Esophagus muscularis mucosa (tissue), 4 donors: ENCODE measurements at regions not wholly inside any gene's neighbourhood (a gene's known extent, or its start where the extent isn't known, plus 50 kb on each side); places are given as distances from the start of the nearest gene placed in this dataset.

Experiments used
- DNase-seq: peaks from one replicate; pipeline ENCODE4 v3.0.0-alpha.2; 2017; ENCODE audit errors: extremely low spot score
- H3K27ac ChIP-seq, 4 donors: fragments of 200-600 bp; sonication (generic); replicated peaks in 1 of 4; 1 replicate in 3 of 4; 2 replicates in 1 of 4; pipeline ENCODE4 v1.5.1; 2016 to 2019; ENCODE audit warnings: mild to moderate bottlenecking in 1 of 4
- H3K27me3 ChIP-seq, 4 donors: fragments of 200-600 bp; sonication (generic); one replicate each; pipeline versions ENCODE4 v1.5.1 to v1.6.0; 2016 to 2019
- H3K36me3 ChIP-seq, 4 donors: fragments of 200-600 bp; sonication (generic); one replicate each; pipeline ENCODE4 v1.5.1; 2016 to 2019
- H3K4me1 ChIP-seq, 4 donors: fragments of 200-600 bp; sonication (generic); one replicate each; pipeline ENCODE4 v1.5.1; 2016 to 2019
- H3K4me3 ChIP-seq, 4 donors: fragments of 200-600 bp; sonication (generic); 1 replicate in 2 of 4; 2 replicates in 2 of 4; pipeline ENCODE4 v1.5.1; 2016 to 2019; ENCODE audit warnings: mild to moderate bottlenecking in 4 of 4, moderate library complexity in 1 of 4
- H3K9me3 ChIP-seq, 4 donors: fragments of 200-600 bp; sonication (generic); 1 replicate in 3 of 4; 2 replicates in 1 of 4; pipeline ENCODE4 v1.5.1; 2016 to 2019
- CTCF ChIP-seq, 3 experiments: fragments of 200-600 bp in 2 of 3; fragments of 450-650 bp in 1 of 3; sonication (generic) in 2 of 3; IDR thresholded peaks; one replicate each; pipeline ENCODE4 v1.5.1; 2017 to 2019; ENCODE audit warnings: antibody characterized with exemption in 3 of 3, mild to moderate bottlenecking in 2 of 3, moderate library complexity in 1 of 3
- EP300 ChIP-seq: sonication (generic); formaldehyde crosslinking; IDR thresholded peaks from one replicate; pipeline ENCODE4 v1.6.1; 2017; ENCODE audit warnings: antibody characterized with exemption
- POLR2A ChIP-seq: fragments of 450-650 bp; IDR thresholded peaks from one replicate; pipeline ENCODE4 v1.6.1; 2017; ENCODE audit warnings: antibody characterized with exemption, moderate library complexity, mild to moderate bottlenecking, low read depth
- POLR2AphosphoS5 ChIP-seq, 2 donors: sonication (generic); formaldehyde crosslinking; IDR thresholded peaks; one replicate each; pipeline ENCODE4 v1.6.1; 2017; ENCODE audit warnings: antibody characterized with exemption in 2 of 2
- WGBS: methylation state at CpG from one replicate; pipeline ENCODE4 v1.1.5; 2018; 5-methylcytosine and 5-hydroxymethylcytosine counted together
- intact Hi-C: fragments of 100-400 bp; cut with DNase I; formaldehyde crosslinking; loops from one replicate; pipeline ENCODE4 v1.15.1; 2023

GRCh38 chr2:173513107-173513727, 158.5 kb downstream of the CDCA7 start:
- DNase-seq, result peak; percentile 82
- TF ChIP-seq POLR2A (no peak), CTCF (IDR thresholded peaks at IDR 0.05) (no peak), POLR2AphosphoS5 (IDR thresholded peaks at IDR 0.05) (no peak), EP300 (no peak)
- peaks cover 0 to 5% (median 4%) of the 10 kb centered on the region in 4 donors for H3K9me3 ChIP-seq
- H3K4me3 ChIP-seq, result no peak overlapping the region
- no peaks in the 10 kb centered on the region for H3K4me1 ChIP-seq
- 81% methylated on average over 8 of the region's 8 CpGs for WGBS
- no peaks in the 10 kb centered on the region for H3K36me3 ChIP-seq
- intact Hi-C loops, result no loop called here
- H3K27ac ChIP-seq, result no peak overlapping the region
- H3K27me3 ChIP-seq, result no peaks in the 10 kb centered on the region

GRCh38 chr2:173520918-173521317, 166.2 kb downstream of the CDCA7 start:
- Histone ChIP-seq H3K4me3 (no peak overlapping the region), H3K4me1 (no peaks in the 10 kb centered on the region), H3K9me3 (peaks cover 0 to 6% (median 3%) of the 10 kb centered on the region in 4 donors), H3K27ac (no peak overlapping the region), H3K36me3 (no peaks in the 10 kb centered on the region), H3K27me3 (peaks cover 0 to 5% (median 0%) of the 10 kb centered on the region in 4 donors)
- TF ChIP-seq POLR2A (no peak), POLR2AphosphoS5 (IDR thresholded peaks at IDR 0.05) (no peak), EP300 (no peak), CTCF (IDR thresholded peaks at IDR 0.05) (no peak)
- no peak for DNase-seq
- 63% methylated on average over 2 of the region's 2 CpGs for WGBS
- intact Hi-C loops, result no loop called here

- DNase-seq, result no peak
- TF ChIP-seq EP300, result no peak
- TF ChIP-seq CTCF (IDR thresholded peaks at IDR 0.05), result no peak
- no peak for TF ChIP-seq POLR2A
- TF ChIP-seq POLR2AphosphoS5 (IDR thresholded peaks at IDR 0.05), result no peak
- no peak overlapping the region for H3K4me3 ChIP-seq
- 87% methylated on average over 4 of the region's 4 CpGs for WGBS
- peaks cover 0 to 5% (median 0%) of the 10 kb centered on the region in 4 donors for H3K27me3 ChIP-seq
- H3K4me1 ChIP-seq, result no peaks in the 10 kb centered on the region
- intact Hi-C loops, result no loop called here
- H3K9me3 ChIP-seq, result peaks cover 0 to 8% (median 3%) of the 10 kb centered on the region in 4 donors
- H3K36me3 ChIP-seq, result no peaks in the 10 kb centered on the region
- H3K27ac ChIP-seq, result no peak overlapping the region
Measured at GRCh38 chr2:173521450-173522192, 166.9 kb downstream of the CDCA7 start.

- H3K4me3 ChIP-seq, result no peak overlapping the region
- no peak for TF ChIP-seq EP300
- TF ChIP-seq CTCF (IDR thresholded peaks at IDR 0.05), result no peak
- TF ChIP-seq POLR2AphosphoS5 (IDR thresholded peaks at IDR 0.05), result no peak
- TF ChIP-seq POLR2A, result no peak
- WGBS, result 9% methylated on average over 4 of the region's 4 CpGs
- no peak overlapping the region for H3K27ac ChIP-seq
- intact Hi-C loops, result no loop called here
- peaks cover 0 to 5% (median 0%) of the 10 kb centered on the region in 4 donors for H3K27me3 ChIP-seq
- DNase-seq, result no peak
- H3K9me3 ChIP-seq, result peaks cover 0 to 6% (median 0%) of the 10 kb centered on the region in 4 donors
- H3K36me3 ChIP-seq, result no peaks in the 10 kb centered on the region
- H3K4me1 ChIP-seq, result no peaks in the 10 kb centered on the region
Measured at GRCh38 chr2:173523497-173523896, 168.8 kb downstream of the CDCA7 start.
